Aorta (tissue), 5 donors: ENCODE measurements at regions not wholly inside any gene's neighbourhood (a gene's known extent, or its start where the extent isn't known, plus 50 kb on each side); places are given as distances from the start of the nearest gene placed in this dataset.

ENCODE experiments used
- ATAC-seq: fragments of 200-7000 bp; cut with Tn5 transposase; one replicate; pipeline ENCODE4 v1.9.1; 2022; ENCODE audit warnings: moderate library complexity; ENCODE audit not compliant: low FRiP score
- DNase-seq, 2 donors: peaks; one replicate each; pipeline ENCODE4 v3.0.0-alpha.2; 2020
- H3K27ac ChIP-seq, 2 donors: one replicate each; pipeline ENCODE4 v1.5.1; 2013; ENCODE audit warnings: low read length in 2 of 2, mild to moderate bottlenecking in 2 of 2, moderate library complexity in 2 of 2, control low read depth in 1 of 2, inconsistent platforms in 1 of 2, low read depth in 1 of 2
- H3K27me3 ChIP-seq, 2 donors: one replicate each; pipeline ENCODE4 v1.6.1; 2013; ENCODE audit warnings: control low read depth in 1 of 2, low read length in 1 of 2, mild to moderate bottlenecking in 1 of 2, moderate library complexity in 1 of 2; ENCODE audit not compliant: insufficient read depth in 2 of 2, control insufficient read depth in 1 of 2
- H3K36me3 ChIP-seq, 2 donors: one replicate each; pipeline ENCODE4 v1.6.1; 2013; ENCODE audit warnings: control low read depth in 1 of 2, low read length in 1 of 2, mild to moderate bottlenecking in 1 of 2; ENCODE audit not compliant: insufficient read depth in 2 of 2, control insufficient read depth in 1 of 2
- H3K4me1 ChIP-seq, 2 donors: one replicate each; pipeline ENCODE4 v1.6.1; 2013; ENCODE audit warnings: low read length in 2 of 2, control low read depth in 1 of 2, mild to moderate bottlenecking in 1 of 2, moderate library complexity in 1 of 2; ENCODE audit not compliant: insufficient read depth in 2 of 2, control insufficient read depth in 1 of 2
- H3K4me3 ChIP-seq, 2 donors: one replicate each; pipeline ENCODE4 v1.5.1; 2013; ENCODE audit warnings: low read length in 2 of 2, control low read depth in 1 of 2, mild to moderate bottlenecking in 1 of 2
- H3K9me3 ChIP-seq: one replicate; pipeline ENCODE4 v1.6.1; 2013; ENCODE audit warnings: mild to moderate bottlenecking, low read length; ENCODE audit not compliant: control insufficient read depth
- WGBS, 2 donors: extraction: QIAGEN DNeasy Blood & Tissue Kit; methylation state at CpG; one replicate each; pipeline ENCODE4 v1.1.7; 2013; 5-methylcytosine and 5-hydroxymethylcytosine counted together
- intact Hi-C, 2 donors: fragments of 100-400 bp; cut with DNase I; formaldehyde crosslinking; loops; one replicate each; pipeline versions ENCODE4 v1.14.2 to v1.15.0; 2022
- donor health status: healthy with polysubstance abuse.
- donor health status: Bipolar disorder and iron deficiency.
- donor health status: DM: no; HTN: no; CAD: no.
- donor health status: DM: no; HTN: no; CAD: no.
- donor health status: DM: yes; HTN: yes; CAD: no.

GRCh38 chr7:96526496-96526895, 183.2 kb downstream of the SEM1 start:
- Histone ChIP-seq H3K27me3 (no peaks in the 10 kb centered on the region), H3K4me3 (no peak overlapping the region), H3K4me1 (no peaks in the 10 kb centered on the region), H3K36me3 (no peaks in the 10 kb centered on the region), H3K9me3 (no peaks in the 10 kb centered on the region), H3K27ac (no peak overlapping the region)
- DNase-seq (no peak), ATAC-seq (no peak)
- intact Hi-C loops: no loop called here
- WGBS, 2 donors: 46 to 60% methylated on average over 1 of the region's 1 CpG

DNA sequence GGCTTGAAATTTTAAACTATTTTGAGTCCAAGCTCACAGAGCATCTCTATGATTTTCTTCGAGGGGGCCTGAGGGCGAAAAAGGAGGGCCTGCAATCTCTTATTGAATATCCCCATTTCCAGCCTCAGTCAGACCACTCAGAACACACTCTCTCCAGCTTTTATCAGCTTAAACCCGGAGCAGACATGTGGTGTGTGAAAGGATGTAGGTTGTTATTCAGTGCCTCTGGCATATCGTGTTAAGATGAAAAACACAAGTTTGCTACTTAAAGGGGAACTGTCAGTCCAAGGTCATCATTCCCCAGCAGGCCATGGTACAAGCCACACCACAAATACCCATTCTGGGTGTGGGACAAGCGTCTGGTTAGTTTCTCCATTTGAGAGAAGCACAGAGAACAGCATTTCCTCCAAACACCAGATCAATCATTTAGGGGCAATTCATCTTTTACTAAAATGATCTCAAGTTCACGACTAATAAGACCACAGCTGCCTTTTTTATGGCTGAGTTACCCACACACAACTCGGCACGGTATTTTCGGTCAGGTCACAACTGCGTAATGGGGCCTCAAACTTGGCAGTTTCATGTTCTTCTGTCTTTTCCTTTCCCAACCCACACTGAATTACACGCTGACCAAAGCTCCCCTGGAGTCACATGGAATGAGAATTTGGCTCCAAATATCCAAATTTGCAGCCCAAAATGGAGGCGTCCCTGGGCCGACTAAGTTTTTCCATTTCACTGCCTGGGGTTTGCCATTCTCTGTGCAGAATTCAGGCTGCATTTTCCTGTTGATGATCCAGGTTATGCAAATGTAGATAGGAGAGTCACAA, 188.4 kb downstream of the SEM1 start:
- DNase-seq (peak in 1 of 2 donors; percentile 39), ATAC-seq (peak; percentile 31)
- Histone ChIP-seq H3K4me1 (no peaks in the 10 kb centered on the region), H3K27ac (no peak overlapping the region), H3K27me3 (peaks cover 0 to 1% of the 10 kb centered on the region in 2 donors), H3K36me3 (no peaks in the 10 kb centered on the region), H3K4me3 (no peak overlapping the region), H3K9me3 (no peaks in the 10 kb centered on the region)
- 70 to 72% methylated on average over 13 of the region's 13 CpGs for WGBS, 2 donors
- intact Hi-C loops: no loop called here

- H3K4me1 ChIP-seq: no peaks in the 10 kb centered on the region
- intact Hi-C loops: no loop called here
- 32 to 36% methylated on average over 1 of the region's 1 CpG for WGBS, 2 donors
- DNase-seq (no peak), ATAC-seq (no peak)
- no peak overlapping the region for H3K4me3 ChIP-seq
- H3K36me3 ChIP-seq: no peaks in the 10 kb centered on the region
- no peak overlapping the region for H3K27ac ChIP-seq
- H3K27me3 ChIP-seq: no peaks in the 10 kb centered on the region
- H3K9me3 ChIP-seq: no peaks in the 10 kb centered on the region
These were observed 186.5 kb upstream of the SLC25A13 start for GRCh38 chr7:96508371-96508770.

GRCh38 chr7:96503597-96503996, 181.7 kb upstream of the SLC25A13 start:
- H3K27me3 ChIP-seq: no peaks in the 10 kb centered on the region
- intact Hi-C loops: no loop called here
- H3K27ac ChIP-seq: no peak overlapping the region
- no peaks in the 10 kb centered on the region for H3K9me3 ChIP-seq
- WGBS, 2 donors: 21 to 46% methylated on average over 1 of the region's 1 CpG
- H3K36me3 ChIP-seq: no peaks in the 10 kb centered on the region
- H3K4me1 ChIP-seq: no peaks in the 10 kb centered on the region
- H3K4me3 ChIP-seq: no peak overlapping the region
- no peak for ATAC-seq
- no peak for DNase-seq

GRCh38 chr7:96501318-96501717, 179.4 kb upstream of the SLC25A13 start:
- Histone ChIP-seq H3K4me3 (no peak overlapping the region), H3K27me3 (no peaks in the 10 kb centered on the region), H3K27ac (no peak overlapping the region), H3K36me3 (no peaks in the 10 kb centered on the region), H3K4me1 (no peaks in the 10 kb centered on the region), H3K9me3 (no peaks in the 10 kb centered on the region)
- DNase-seq (no peak), ATAC-seq (no peak)
- intact Hi-C loops: no loop called here

DNA sequence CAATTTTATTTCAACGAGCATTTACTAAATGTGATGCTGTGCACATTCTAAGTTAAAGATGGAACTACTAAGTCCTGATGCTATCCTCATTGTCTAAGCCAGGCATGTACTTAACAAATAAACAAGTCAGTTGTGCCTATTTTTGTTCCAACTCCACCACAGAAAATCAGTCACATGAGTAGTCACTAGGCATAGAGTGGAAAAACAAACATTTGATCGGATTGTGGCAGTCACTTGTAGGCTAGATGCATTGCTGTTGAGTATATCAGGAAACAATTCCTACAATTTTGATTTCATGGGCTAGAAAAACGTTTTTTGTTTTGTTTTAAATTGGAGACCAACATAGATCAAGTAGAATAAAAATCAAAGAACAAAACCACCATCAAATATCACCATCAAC, 177.6 kb upstream of the SLC25A13 start:
- H3K4me3 ChIP-seq: no peak overlapping the region
- intact Hi-C loops: no loop called here
- ATAC-seq (no peak), DNase-seq (no peak)
- H3K36me3 ChIP-seq: no peaks in the 10 kb centered on the region
- H3K9me3 ChIP-seq: no peaks in the 10 kb centered on the region
- H3K27me3 ChIP-seq: no peaks in the 10 kb centered on the region
- no peak overlapping the region for H3K27ac ChIP-seq
- WGBS, 2 donors: 33% methylated on average over 3 of the region's 3 CpGs
- H3K4me1 ChIP-seq: no peaks in the 10 kb centered on the region

GRCh38 chr7:96497567-96497966, 175.7 kb upstream of the SLC25A13 start:
- DNase-seq (no peak), ATAC-seq (no peak)
- Histone ChIP-seq H3K4me1 (no peaks in the 10 kb centered on the region), H3K4me3 (no peak overlapping the region), H3K36me3 (no peaks in the 10 kb centered on the region), H3K27ac (no peak overlapping the region), H3K27me3 (no peaks in the 10 kb centered on the region), H3K9me3 (no peaks in the 10 kb centered on the region)
- intact Hi-C loops: no loop called here
- WGBS, 2 donors: 39 to 47% methylated on average over 2 of the region's 2 CpGs

GRCh38 chr7:96495751-96496216, 173.9 kb upstream of the SLC25A13 start:
- H3K4me1 ChIP-seq: no peaks in the 10 kb centered on the region
- no peak for DNase-seq
- 56 to 63% methylated on average over 6 of the region's 6 CpGs for WGBS, 2 donors
- H3K36me3 ChIP-seq: no peaks in the 10 kb centered on the region
- H3K9me3 ChIP-seq: no peaks in the 10 kb centered on the region
- intact Hi-C loops: no loop called here
- no peak overlapping the region for H3K27ac ChIP-seq
- no peak overlapping the region for H3K4me3 ChIP-seq
- no peak for ATAC-seq
- H3K27me3 ChIP-seq: no peaks in the 10 kb centered on the region

DNA sequence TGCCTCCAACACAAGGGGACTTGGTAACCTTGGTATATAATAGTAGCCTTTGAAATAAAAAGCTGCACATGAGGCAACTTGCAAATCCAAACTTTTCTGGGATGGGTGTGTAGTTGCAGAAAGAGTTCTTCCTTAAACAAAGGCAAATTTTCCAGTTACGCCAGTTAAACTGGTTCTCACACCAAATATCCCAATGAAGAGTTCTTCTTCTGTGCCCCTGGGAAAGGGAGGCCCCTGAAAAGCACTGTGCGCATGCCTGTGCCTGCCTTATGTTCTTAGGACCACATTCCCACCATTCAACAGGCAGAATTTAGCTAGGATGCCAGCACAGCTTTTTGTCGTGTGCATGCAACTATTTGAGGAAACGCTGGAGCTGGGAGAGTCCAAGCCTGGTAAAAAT, 164.8 kb upstream of the SLC25A13 start:
- intact Hi-C loops: no loop called here

More for the DNA sequence above, 164.8 kb upstream of the SLC25A13 start:
- no peaks in the 10 kb centered on the region for H3K36me3 ChIP-seq
- no peaks in the 10 kb centered on the region for H3K27me3 ChIP-seq
- ATAC-seq (no peak), DNase-seq (no peak)
- WGBS, 2 donors: 39 to 53% methylated on average over 4 of the region's 4 CpGs
- H3K4me3 ChIP-seq: no peak overlapping the region
- no peaks in the 10 kb centered on the region for H3K9me3 ChIP-seq
- no peak overlapping the region for H3K27ac ChIP-seq
- H3K4me1 ChIP-seq: no peaks in the 10 kb centered on the region
